KG1 (cell line): ENCODE measurements at regions not wholly inside any gene's neighbourhood (a gene's known extent, or its start where the extent isn't known, plus 50 kb on each side); places are given as distances from the start of the nearest gene placed in this dataset.

ENCODE experiments used
- DNase-seq: peaks from one replicate; lab custom pipeline; 2025; lab: John Stamatoyannopoulos, UW

- DNase-seq: no peak
Measured at GRCh38 chr22:22744412-22745224, 100.2 kb downstream of the GGTLC2 start.

GRCh38 chr22:22745225-22746060, 101.0 kb downstream of the GGTLC2 start:
- peak; percentile 38 for DNase-seq

- no peak for DNase-seq
Measured at GRCh38 chr22:22746061-22746962, 101.9 kb downstream of the GGTLC2 start.

- DNase-seq: no peak
Measured at GRCh38 chr22:22746963-22747933, 102.8 kb downstream of the GGTLC2 start.

GRCh38 chr22:22748297-22748743, 103.9 kb downstream of the GGTLC2 start:
- DNase-seq: no peak

GRCh38 chr22:22748756-22749155, 104.3 kb downstream of the GGTLC2 start:
- DNase-seq: no peak

GRCh38 chr22:22749167-22749758, 104.8 kb downstream of the GGTLC2 start:
- DNase-seq: no peak

GRCh38 chr22:22750335-22751042, 106.1 kb downstream of the GGTLC2 start:
- DNase-seq: no peak

GRCh38 chr22:22751043-22751603, 106.7 kb downstream of the GGTLC2 start:
- no peak for DNase-seq

- no peak for DNase-seq
Measured at GRCh38 chr22:22752199-22752555, 107.8 kb downstream of the GGTLC2 start.

GRCh38 chr22:22752556-22753477, 108.4 kb downstream of the GGTLC2 start:
- DNase-seq: no peak

- no peak for DNase-seq
Measured at GRCh38 chr22:22753526-22754267, 109.3 kb downstream of the GGTLC2 start.

GRCh38 chr22:22754268-22754657, 109.8 kb downstream of the GGTLC2 start:
- DNase-seq: no peak

- DNase-seq: no peak
Measured at GRCh38 chr22:22754961-22755777, 110.8 kb downstream of the GGTLC2 start.

- no peak for DNase-seq
Measured at GRCh38 chr22:22755778-22756100, 111.3 kb downstream of the GGTLC2 start.

GRCh38 chr22:22756109-22756508, 111.7 kb downstream of the GGTLC2 start:
- no peak for DNase-seq
